WTC11 (cell line): ENCODE measurements at regions not wholly inside any gene's neighbourhood (a gene's known extent, or its start where the extent isn't known, plus 50 kb on each side); places are given as distances from the start of the nearest gene placed in this dataset.

ENCODE experiments used
- ATAC-seq: fragments of 200-7000 bp; cut with Tn5 transposase; 2 replicates; pipeline ENCODE4 v1.10.0; 2021; ENCODE audit warnings: mild to moderate bottlenecking, moderate library complexity
- CTCF ChIA-PET: fragments of 300-600 bp; sonication (Branson Sonifier 250); formaldehyde crosslinking; loops from one replicate; lab custom pipeline; 2021; ENCODE audit warnings: antibody characterized with exemption; lab: Charles Lee
- POLR2A ChIA-PET: fragments of 350-600 bp; sonication (Branson Sonifier 250); formaldehyde crosslinking; loops from one replicate; lab custom pipeline; 2021; ENCODE audit warnings: antibody characterized with exemption; lab: Charles Lee
- DNase-seq: peaks from one replicate; pipeline ENCODE4 v3.0.0; 2021; ENCODE audit warnings: low spot score
- H3K27ac Mint-ChIP-seq: 2 replicates; pipeline ENCODE4 v1.8.0; 2021; ENCODE audit warnings: mixed read lengths
- H3K27me3 Mint-ChIP-seq: 2 replicates; pipeline ENCODE4 v1.8.0; 2021; ENCODE audit warnings: low read depth, mild to moderate bottlenecking, moderate library complexity, mixed read lengths
- H3K36me3 Mint-ChIP-seq: 2 replicates; pipeline ENCODE4 v1.8.0; 2021; ENCODE audit warnings: mixed read lengths
- H3K4me1 Mint-ChIP-seq: 2 replicates; pipeline ENCODE4 v1.8.0; 2022; ENCODE audit warnings: mixed read lengths
- H3K4me3 Mint-ChIP-seq: 2 replicates; pipeline ENCODE4 v1.8.0; 2021; ENCODE audit warnings: mild to moderate bottlenecking, moderate library complexity, mixed read lengths
- H3K9me3 Mint-ChIP-seq: 2 replicates; pipeline ENCODE4 v1.8.0; 2021; ENCODE audit warnings: mixed read lengths
- ATF2 ChIP-seq: sonication (generic); formaldehyde crosslinking; IDR thresholded peaks from 2 replicates; pipeline ENCODE4 v1.8.1; 2022; ENCODE audit warnings: low read depth, missing genetic modification reagents, borderline replicate concordance
- ATF3 ChIP-seq: sonication (generic); formaldehyde crosslinking; conservative IDR thresholded peaks from 2 replicates; pipeline ENCODE4 v1.8.1; 2022; ENCODE audit warnings: mild to moderate bottlenecking, missing genetic modification reagents
- CREM ChIP-seq: sonication (generic); formaldehyde crosslinking; IDR thresholded peaks from 2 replicates; pipeline ENCODE4 v1.8.1; 2022; ENCODE audit warnings: mild to moderate bottlenecking, missing genetic modification reagents, moderate library complexity
- CTCF ChIP-seq: fragments of 200-600 bp; IDR thresholded peaks from 2 replicates; pipeline ENCODE4 v1.8.0; 2022; ENCODE audit warnings: antibody characterized with exemption
- E2F4 ChIP-seq: sonication (generic); formaldehyde crosslinking; IDR thresholded peaks from 2 replicates; pipeline ENCODE4 v1.8.1; 2022; ENCODE audit warnings: low read depth, mild to moderate bottlenecking, moderate library complexity, missing genetic modification reagents, borderline replicate concordance
- FOXJ3 ChIP-seq: sonication (generic); formaldehyde crosslinking; IDR thresholded peaks from 2 replicates; pipeline ENCODE4 v1.9.0; 2021; ENCODE audit warnings: missing genetic modification reagents, mild to moderate bottlenecking, borderline replicate concordance
- FOXP4 ChIP-seq: sonication (generic); formaldehyde crosslinking; IDR thresholded peaks from 2 replicates; pipeline ENCODE4 v1.8.0; 2022; ENCODE audit warnings: mild to moderate bottlenecking, missing genetic modification reagents
- GTF2I ChIP-seq: fragments of 250-450 bp; sonication (Bioruptor Pico); conservative IDR thresholded peaks from 2 replicates; pipeline ENCODE4 v1.4.0; 2021; ENCODE audit warnings: mild to moderate bottlenecking
- NFE2L1 ChIP-seq: sonication (generic); formaldehyde crosslinking; IDR thresholded peaks from 2 replicates; pipeline ENCODE4 v1.8.1; 2023; ENCODE audit warnings: missing genetic modification reagents
- PRRX2 ChIP-seq: fragments of 250-450 bp; sonication (Bioruptor Pico); IDR thresholded peaks from 2 replicates; pipeline ENCODE4 v1.8.0; 2021; ENCODE audit warnings: mild to moderate bottlenecking
- RELA ChIP-seq: sonication (generic); formaldehyde crosslinking; IDR thresholded peaks from 2 replicates; pipeline ENCODE4 v1.8.1; 2022; ENCODE audit warnings: missing genetic modification reagents, mild to moderate bottlenecking, borderline replicate concordance
- SMAD4 ChIP-seq: sonication (generic); formaldehyde crosslinking; IDR thresholded peaks from 2 replicates; pipeline ENCODE4 v1.8.0; 2022; ENCODE audit warnings: mild to moderate bottlenecking, missing genetic modification reagents
- ZMAT4 ChIP-seq: fragments of 250-450 bp; sonication (Bioruptor Pico); IDR thresholded peaks from 2 replicates; pipeline ENCODE4 v1.9.0; 2021; ENCODE audit warnings: mild to moderate bottlenecking
- ZNF263 ChIP-seq: sonication (generic); formaldehyde crosslinking; IDR thresholded peaks from 2 replicates; pipeline ENCODE4 v1.8.1; 2022; ENCODE audit warnings: low read depth, mild to moderate bottlenecking, moderate library complexity, missing genetic modification reagents
- ZNF512 ChIP-seq: sonication (generic); formaldehyde crosslinking; IDR thresholded peaks from 2 replicates; pipeline ENCODE4 v1.8.1; 2022; ENCODE audit warnings: missing genetic modification reagents, borderline replicate concordance
- TF ChIP-seq, protein P1 (sequence below): sonication (generic); formaldehyde crosslinking; IDR thresholded peaks from 2 replicates; pipeline ENCODE4 v1.8.0; 2023; ENCODE audit warnings: mild to moderate bottlenecking, missing genetic modification reagents
- TF ChIP-seq, protein P2 (sequence below): sonication (generic); formaldehyde crosslinking; IDR thresholded peaks from 2 replicates; pipeline ENCODE4 v1.8.0; 2023; ENCODE audit warnings: missing genetic modification reagents, mild to moderate bottlenecking, borderline replicate concordance

DNA sequence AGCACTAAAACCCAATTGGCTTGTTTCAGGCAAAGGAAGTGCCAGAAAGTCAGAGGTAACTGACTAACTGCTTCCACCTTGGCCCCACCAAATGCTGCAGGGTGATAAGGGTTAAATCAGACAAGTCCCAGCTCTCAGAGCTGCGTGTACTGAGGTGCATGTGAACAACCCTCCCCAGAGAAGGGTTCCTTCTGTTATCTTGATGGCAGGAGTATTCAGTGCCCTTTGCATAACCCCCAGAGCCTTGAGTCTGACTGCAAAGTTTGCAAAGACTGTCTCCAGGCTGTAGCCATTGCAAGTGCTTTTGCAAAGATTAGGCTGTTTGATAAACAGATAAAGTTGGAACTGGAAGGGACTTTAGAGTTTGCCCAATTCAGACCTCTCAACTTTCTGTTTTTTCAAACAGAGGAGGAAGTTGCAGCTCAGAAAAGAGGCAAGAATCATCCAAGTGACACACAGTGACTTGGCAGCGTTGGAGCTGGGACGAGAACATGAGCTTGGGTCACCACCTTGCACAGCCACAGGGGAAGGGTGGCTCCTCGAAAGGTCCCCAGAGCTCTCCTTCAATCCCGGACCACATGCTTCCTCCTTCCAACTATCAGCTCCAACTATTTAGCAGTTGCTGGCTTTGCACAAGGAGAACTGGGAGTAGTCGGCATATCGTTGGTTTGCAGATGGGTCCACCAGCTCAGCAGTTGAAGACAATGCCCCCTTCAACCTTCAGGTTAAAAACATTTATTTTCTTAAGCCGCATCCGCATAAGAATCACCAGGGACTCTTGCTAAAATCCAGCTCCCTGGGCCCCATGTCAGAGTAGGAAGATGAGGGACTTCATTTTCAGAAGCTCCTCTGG lies 224.8 kb upstream of the HES1 start:
- ChIA-PET CTCF (interaction anchor here (0.9 to 1.0 kb wide), 2 partner anchors 94 to 404 kb away, joined by 4 read pairs; no protein-coding TSS in a partner anchor), POLR2A (no interaction called here)
- TF ChIP-seq, protein P1, sequence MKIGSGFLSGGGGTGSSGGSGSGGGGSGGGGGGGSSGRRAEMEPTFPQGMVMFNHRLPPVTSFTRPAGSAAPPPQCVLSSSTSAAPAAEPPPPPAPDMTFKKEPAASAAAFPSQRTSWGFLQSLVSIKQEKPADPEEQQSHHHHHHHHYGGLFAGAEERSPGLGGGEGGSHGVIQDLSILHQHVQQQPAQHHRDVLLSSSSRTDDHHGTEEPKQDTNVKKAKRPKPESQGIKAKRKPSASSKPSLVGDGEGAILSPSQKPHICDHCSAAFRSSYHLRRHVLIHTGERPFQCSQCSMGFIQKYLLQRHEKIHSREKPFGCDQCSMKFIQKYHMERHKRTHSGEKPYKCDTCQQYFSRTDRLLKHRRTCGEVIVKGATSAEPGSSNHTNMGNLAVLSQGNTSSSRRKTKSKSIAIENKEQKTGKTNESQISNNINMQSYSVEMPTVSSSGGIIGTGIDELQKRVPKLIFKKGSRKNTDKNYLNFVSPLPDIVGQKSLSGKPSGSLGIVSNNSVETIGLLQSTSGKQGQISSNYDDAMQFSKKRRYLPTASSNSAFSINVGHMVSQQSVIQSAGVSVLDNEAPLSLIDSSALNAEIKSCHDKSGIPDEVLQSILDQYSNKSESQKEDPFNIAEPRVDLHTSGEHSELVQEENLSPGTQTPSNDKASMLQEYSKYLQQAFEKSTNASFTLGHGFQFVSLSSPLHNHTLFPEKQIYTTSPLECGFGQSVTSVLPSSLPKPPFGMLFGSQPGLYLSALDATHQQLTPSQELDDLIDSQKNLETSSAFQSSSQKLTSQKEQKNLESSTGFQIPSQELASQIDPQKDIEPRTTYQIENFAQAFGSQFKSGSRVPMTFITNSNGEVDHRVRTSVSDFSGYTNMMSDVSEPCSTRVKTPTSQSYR: no peak
- TF ChIP-seq GTF2I (CRISPR knock-in tag) (no peak), PRRX2 (no peak), FOXP4 (CRISPR knock-in tag) (no peak), ZNF512 (no peak), ATF3 (CRISPR knock-in tag) (no peak), ZMAT4 (no peak), NFE2L1 (CRISPR knock-in tag) (no peak), CTCF (no peak), CREM (CRISPR knock-in tag) (no peak), ATF2 (CRISPR knock-in tag) (no peak), SMAD4 (CRISPR knock-in tag) (no peak), ZNF263 (CRISPR knock-in tag) (no peak), RELA (CRISPR knock-in tag) (no peak), E2F4 (CRISPR knock-in tag) (no peak), FOXJ3 (no peak)
- TF ChIP-seq, protein P2, sequence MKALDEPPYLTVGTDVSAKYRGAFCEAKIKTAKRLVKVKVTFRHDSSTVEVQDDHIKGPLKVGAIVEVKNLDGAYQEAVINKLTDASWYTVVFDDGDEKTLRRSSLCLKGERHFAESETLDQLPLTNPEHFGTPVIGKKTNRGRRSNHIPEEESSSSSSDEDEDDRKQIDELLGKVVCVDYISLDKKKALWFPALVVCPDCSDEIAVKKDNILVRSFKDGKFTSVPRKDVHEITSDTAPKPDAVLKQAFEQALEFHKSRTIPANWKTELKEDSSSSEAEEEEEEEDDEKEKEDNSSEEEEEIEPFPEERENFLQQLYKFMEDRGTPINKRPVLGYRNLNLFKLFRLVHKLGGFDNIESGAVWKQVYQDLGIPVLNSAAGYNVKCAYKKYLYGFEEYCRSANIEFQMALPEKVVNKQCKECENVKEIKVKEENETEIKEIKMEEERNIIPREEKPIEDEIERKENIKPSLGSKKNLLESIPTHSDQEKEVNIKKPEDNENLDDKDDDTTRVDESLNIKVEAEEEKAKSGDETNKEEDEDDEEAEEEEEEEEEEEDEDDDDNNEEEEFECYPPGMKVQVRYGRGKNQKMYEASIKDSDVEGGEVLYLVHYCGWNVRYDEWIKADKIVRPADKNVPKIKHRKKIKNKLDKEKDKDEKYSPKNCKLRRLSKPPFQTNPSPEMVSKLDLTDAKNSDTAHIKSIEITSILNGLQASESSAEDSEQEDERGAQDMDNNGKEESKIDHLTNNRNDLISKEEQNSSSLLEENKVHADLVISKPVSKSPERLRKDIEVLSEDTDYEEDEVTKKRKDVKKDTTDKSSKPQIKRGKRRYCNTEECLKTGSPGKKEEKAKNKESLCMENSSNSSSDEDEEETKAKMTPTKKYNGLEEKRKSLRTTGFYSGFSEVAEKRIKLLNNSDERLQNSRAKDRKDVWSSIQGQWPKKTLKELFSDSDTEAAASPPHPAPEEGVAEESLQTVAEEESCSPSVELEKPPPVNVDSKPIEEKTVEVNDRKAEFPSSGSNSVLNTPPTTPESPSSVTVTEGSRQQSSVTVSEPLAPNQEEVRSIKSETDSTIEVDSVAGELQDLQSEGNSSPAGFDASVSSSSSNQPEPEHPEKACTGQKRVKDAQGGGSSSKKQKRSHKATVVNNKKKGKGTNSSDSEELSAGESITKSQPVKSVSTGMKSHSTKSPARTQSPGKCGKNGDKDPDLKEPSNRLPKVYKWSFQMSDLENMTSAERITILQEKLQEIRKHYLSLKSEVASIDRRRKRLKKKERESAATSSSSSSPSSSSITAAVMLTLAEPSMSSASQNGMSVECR (CRISPR knock-in tag): no peak
- DNase-seq (no peak), ATAC-seq (no peak)
- H3K4me3 Mint-ChIP-seq: no peak overlapping the region
- peaks cover 20% of the 10 kb centered on the region for H3K4me1 Mint-ChIP-seq
- peaks cover 16% of the 10 kb centered on the region for H3K9me3 Mint-ChIP-seq
- H3K27ac Mint-ChIP-seq: no peak overlapping the region
- peaks cover 11% of the 10 kb centered on the region for H3K36me3 Mint-ChIP-seq
- peaks cover 16% of the 10 kb centered on the region; the same call in 1 of the 2 replicates for H3K27me3 Mint-ChIP-seq
